ENCODE measurements at regions not wholly inside any gene's neighbourhood (a gene's known extent, or its start where the extent isn't known, plus 50 kb on each side); places are given as distances from the start of the nearest gene placed in this dataset.

DNA sequence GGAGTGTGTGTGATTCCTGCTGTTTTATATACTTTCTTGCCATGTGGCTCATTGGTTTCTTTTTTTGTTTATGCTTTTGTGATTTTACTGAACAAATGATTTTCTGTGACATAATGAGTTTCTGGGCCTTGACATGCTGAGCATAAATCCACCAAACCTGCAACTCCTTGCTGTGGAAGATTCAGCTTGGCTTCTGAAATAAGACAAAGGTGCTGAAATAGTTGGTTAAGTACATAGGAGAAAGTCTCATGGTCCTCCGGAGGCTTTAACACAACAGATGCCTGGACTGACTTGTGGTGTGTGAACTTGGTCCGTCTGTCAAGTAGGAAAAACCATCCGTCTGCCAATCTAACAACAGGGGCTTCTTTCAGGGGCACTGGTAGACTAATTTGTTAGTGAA is 315.3 kb upstream of the CXCR4 start:
- no peak for DNase-seq (ENCODE audit: low spot score)
- in situ Hi-C loops (cut with MboI; ENCODE audit: low sequenced_read_pairs, unreplicated experiment): no loop called here
- TF ChIP-seq, protein P1, sequence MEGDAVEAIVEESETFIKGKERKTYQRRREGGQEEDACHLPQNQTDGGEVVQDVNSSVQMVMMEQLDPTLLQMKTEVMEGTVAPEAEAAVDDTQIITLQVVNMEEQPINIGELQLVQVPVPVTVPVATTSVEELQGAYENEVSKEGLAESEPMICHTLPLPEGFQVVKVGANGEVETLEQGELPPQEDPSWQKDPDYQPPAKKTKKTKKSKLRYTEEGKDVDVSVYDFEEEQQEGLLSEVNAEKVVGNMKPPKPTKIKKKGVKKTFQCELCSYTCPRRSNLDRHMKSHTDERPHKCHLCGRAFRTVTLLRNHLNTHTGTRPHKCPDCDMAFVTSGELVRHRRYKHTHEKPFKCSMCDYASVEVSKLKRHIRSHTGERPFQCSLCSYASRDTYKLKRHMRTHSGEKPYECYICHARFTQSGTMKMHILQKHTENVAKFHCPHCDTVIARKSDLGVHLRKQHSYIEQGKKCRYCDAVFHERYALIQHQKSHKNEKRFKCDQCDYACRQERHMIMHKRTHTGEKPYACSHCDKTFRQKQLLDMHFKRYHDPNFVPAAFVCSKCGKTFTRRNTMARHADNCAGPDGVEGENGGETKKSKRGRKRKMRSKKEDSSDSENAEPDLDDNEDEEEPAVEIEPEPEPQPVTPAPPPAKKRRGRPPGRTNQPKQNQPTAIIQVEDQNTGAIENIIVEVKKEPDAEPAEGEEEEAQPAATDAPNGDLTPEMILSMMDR (IDR thresholded peaks at IDR 0.05; ENCODE audit: borderline replicate concordance, control extremely low read depth, extremely low read depth, insufficient read depth, missing control alignments): no peak

DNA sequence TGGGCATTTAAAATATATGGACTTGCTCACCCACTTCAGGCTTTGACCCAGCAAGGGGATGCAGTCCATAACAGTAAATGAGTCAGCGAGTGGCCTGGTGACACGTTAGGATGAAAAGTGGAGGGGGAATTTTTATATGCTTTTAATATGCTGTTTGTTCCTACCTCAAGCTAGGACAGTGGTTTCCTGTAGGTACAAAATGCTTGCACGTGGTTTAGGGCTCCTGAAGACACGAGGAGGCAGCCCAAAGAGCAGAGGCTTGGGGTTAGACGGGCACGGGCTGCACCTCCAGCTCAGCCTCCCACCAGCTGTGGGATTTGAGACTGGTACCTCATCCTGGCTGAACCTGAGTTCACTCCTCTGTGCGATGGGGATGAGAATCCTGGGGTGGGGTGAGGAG is 306.2 kb upstream of the CXCR4 start:
- TF ChIP-seq, protein P1 (IDR thresholded peaks at IDR 0.05; ENCODE audit: borderline replicate concordance, control extremely low read depth, extremely low read depth, insufficient read depth, missing control alignments): no peak
- DNase-seq (ENCODE audit: low spot score): no peak
- in situ Hi-C loops (cut with MboI; ENCODE audit: low sequenced_read_pairs, unreplicated experiment): loop anchor here (25.0 kb wide), 1 partner anchor 1413 kb away; no protein-coding TSS in a partner anchor

DNA sequence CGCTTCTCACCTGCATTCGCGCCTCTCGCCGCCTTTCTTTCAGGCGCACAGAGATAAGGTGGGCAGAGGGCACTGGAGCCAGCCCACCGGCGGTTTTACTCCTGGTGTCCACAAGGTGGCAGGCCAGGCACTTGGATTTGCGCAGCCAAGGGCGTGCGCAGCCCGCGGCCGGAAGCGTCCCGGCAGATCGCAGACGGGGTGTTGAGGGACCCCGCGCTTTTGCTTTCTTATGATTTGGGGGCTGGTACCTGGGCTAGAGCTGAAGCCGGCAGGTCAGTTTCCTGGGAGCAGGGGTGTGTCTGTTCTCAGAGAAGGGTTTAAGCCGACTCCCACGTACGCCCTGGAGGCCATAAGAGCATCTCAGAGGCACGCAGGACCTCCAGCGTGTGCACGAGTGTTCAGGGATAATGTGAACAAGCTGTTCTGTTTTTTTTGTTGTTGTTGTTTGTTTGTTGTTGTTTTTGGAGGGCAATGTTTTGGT is 305.6 kb upstream of the CXCR4 start:
- in situ Hi-C loops (cut with MboI; ENCODE audit: low sequenced_read_pairs, unreplicated experiment): loop anchor here (25.0 kb wide), 1 partner anchor 1414 kb away; no protein-coding TSS in a partner anchor
- TF ChIP-seq, protein P1 (IDR thresholded peaks at IDR 0.05; ENCODE audit: borderline replicate concordance, control extremely low read depth, extremely low read depth, insufficient read depth, missing control alignments): peak; percentile 86
- peak; percentile 86 for DNase-seq (ENCODE audit: low spot score)

DNA sequence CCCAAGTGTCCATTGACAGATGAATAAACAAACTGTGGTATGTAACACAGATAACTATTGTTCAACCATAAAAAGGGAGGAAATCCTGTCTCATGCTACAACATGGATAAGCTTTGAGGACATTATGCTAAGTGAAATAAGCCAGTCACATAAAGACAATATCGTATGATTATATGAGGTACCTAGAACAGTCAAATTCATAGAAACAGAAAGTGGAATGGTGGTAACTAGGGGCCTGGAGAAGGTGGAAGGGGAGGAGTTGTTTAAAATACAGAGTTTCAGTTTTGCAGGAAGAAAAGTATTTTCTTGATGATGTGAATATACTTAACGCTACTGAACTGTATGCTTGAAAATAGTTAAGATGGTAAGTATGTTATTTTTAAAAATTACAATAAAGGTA is 304.6 kb upstream of the CXCR4 start:
- no peak for DNase-seq (ENCODE audit: low spot score)
- in situ Hi-C loops (cut with MboI; ENCODE audit: low sequenced_read_pairs, unreplicated experiment): loop anchor here (25.0 kb wide), 1 partner anchor 1415 kb away; no protein-coding TSS in a partner anchor
- TF ChIP-seq, protein P1 (IDR thresholded peaks at IDR 0.05; ENCODE audit: borderline replicate concordance, control extremely low read depth, extremely low read depth, insufficient read depth, missing control alignments): no peak

DNA sequence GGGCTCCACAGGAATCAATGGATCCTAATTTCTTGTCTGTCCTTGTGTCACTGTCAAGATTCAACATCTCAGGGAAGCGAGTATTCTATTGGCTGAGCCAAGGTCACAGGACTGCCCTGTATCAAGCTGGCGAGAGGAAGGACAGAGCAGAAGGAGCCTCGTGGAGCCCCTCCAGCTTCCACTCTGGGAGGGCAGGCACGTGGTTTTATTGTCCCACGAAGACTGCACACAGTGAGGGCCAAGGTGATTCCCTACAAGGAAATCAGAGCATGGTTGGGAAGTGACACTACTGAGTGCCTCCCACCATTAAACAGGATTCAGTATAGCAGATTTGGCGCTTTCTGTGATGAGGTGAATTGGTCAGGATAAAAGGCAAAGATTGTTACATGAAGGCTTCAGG is 302.4 kb upstream of the CXCR4 start:
- in situ Hi-C loops (cut with MboI; ENCODE audit: low sequenced_read_pairs, unreplicated experiment): loop anchor here (25.0 kb wide), 1 partner anchor 1417 kb away; no protein-coding TSS in a partner anchor
- no peak for DNase-seq (ENCODE audit: low spot score)
- TF ChIP-seq, protein P1 (IDR thresholded peaks at IDR 0.05; ENCODE audit: borderline replicate concordance, control extremely low read depth, extremely low read depth, insufficient read depth, missing control alignments): no peak

DNA sequence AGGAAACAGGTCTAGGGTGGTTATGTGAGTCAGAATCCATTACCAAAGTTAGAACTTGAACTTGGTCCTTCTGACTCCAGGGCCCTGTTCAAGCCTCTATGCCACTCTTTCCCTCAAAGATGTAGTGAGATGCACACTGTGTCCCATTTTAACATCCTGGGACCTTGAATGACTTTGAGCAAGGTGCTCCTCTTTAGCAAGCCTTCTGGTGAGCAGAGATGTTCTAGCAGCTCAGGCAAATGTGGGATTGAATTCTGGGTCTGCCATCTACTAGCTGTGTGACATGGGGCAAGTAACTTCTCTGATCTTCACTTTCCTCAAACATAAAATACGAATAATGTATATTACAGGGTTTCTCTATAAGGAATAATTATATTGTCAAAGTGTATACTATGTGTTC is 294.0 kb upstream of the CXCR4 start:
- in situ Hi-C loops (cut with MboI; ENCODE audit: low sequenced_read_pairs, unreplicated experiment): loop anchor here (25.0 kb wide), 1 partner anchor 1425 kb away; no protein-coding TSS in a partner anchor
- no peak for DNase-seq (ENCODE audit: low spot score)
- TF ChIP-seq, protein P1 (IDR thresholded peaks at IDR 0.05; ENCODE audit: borderline replicate concordance, control extremely low read depth, extremely low read depth, insufficient read depth, missing control alignments): no peak
